ENCODE measurements at regions not wholly inside any gene's neighbourhood (a gene's known extent, or its start where the extent isn't known, plus 50 kb on each side); places are given as distances from the start of the nearest gene placed in this dataset.

DNA sequence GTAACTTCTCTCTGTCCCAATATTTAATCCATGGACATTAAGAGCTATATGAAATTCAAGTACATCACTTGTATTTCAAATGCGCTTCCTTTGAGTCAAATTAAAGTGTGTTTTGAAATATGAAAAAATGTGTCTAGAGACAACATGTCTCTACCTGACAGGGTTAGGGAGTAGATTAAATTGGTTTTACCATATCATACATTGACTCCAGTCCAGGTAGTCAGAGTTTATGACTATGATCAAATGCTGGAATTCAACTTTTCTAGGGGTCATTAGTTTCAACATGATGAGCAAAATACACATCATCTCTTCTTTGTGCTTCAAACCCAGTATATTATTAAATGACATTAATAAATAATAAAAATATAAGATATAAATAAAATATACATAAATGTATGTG, 259.2 kb downstream of the CDH10 start:
- no peak for DNase-seq

DNA sequence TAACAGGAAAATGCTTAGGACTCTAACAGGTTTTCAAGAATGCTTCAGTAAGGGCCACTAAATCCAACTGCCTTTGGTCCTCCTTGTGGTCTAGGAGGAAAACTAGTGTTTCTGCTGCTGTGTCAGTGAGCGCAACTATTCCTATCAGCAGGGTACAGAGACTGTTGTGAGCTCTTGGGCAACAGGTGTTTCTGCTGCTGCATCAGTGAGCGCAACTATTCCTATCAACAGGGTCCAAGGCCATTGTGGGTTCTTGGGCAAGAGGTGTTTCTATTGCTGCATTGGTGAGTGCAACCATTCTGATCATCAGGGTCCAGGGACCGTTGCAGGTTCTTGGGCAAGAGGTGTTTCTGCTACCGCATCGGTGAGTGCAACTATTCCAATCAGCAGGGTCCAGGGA, 256.3 kb downstream of the CDH10 start:
- DNase-seq: no peak

DNA sequence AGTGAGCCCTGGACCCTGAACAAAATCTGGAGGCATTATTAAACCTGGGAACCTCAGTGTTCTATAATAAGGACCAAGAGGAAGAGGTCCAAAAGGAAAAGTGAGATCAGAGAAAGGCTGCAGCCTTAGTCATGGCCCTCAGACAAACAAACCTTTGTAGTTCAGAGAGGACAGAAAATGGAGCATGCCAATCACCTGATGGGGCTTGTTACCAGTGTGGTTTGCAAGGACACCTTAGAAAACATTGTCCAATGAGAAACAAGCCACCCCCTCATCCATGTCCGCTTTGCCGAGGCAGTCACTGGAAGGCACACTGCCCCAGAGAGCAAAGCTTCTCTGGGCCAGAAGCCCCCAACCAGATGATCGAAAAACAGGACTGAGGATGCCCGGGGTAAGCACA, 254.8 kb downstream of the CDH10 start:
- DNase-seq: no peak

DNA sequence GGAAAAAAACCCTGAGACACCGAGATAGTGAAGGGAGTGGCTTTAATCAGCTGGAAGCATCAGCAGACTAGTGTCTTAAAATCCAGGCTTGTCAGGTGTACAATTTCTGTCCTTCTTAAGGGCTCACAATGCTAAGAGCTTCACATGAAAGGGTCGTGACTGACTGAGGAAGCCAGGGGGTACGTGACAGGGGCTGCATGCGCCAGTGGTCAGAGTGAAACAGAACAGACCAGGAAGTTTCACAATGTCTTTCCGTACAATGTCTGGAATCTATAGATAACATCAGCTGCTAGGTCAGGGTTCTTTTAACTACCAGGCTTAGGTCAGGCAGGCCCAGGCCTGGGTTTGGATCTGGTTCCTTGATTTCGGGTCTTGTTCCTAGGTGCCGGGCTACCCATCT, 253.0 kb downstream of the CDH10 start:
- DNase-seq: no peak

DNA sequence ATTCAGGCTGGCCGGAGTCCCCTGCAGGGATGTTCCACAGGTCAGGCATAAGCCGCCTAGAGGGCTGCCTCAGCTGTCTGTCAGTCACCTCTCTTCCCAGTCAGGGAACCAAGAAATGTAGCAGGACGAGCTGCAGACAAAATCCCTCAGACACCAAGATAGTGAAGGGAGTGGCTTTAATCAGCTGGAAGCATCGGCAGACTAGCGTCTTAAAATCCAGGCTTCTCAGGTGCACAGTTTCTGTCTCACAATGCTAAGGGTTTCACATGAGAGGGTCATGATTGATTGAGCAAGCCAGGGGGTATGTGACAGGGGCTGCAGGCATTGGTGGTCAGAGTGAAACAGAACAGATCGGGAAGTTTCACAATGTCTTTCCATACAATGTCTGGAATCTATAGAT, 247.2 kb downstream of the CDH10 start:
- no peak for DNase-seq

DNA sequence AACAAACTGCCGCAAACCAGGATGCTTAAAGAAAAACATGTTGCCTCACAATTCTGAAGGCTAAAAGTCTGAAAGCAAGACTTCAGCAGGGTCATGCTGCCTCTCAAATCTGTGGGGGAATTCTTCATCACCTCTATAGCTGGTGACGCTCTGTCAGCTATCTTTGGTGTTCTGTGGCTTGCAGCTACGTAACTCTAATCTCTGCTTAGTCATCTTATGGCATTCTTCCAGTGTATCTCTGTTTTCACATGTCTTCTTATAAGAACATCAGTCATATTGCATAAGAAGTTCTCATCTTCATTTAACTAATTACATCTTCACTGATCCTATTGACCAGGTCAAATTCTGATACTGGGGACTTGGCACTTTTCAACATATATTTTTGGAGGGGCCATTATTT, 243.0 kb downstream of the CDH10 start:
- DNase-seq: no peak

DNA sequence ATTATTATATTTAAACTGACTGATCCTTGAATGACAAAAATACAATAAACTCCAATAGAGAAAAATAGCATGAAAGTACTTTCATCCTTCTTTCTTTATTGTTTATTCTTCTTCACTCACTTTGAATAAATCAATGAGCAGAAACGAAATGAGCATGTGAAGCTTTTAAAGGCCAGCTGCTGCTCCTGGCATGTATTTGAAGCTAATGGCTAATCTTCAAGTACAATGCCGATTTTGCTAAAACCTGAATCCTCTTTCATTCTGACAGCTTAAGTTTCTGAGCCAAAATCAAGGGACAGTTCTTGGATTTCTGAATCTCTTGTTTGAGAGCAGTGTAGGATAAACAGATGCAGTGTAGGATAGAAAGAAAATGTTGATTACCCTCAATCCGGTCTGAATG, 237.3 kb downstream of the CDH10 start:
- DNase-seq: no peak

DNA sequence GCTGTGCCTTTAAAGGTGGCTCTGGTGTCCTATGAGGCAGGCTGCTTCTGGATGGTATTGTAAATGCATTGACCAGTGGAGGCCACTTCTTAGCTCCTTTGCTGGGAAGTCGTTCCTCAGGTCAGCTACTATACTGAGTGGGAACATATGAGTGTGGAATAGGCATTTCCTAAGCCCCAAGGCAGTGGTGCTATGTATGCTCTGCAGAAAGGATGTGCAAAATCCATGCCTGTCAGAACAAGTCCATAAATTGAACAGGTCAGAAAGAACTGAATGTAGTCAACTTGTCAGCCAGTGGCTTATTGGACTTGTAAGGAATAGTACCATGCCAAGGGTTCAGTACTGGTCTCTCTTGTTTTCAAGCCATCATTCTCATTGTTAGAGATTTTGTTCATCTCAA, 216.4 kb downstream of the CDH10 start:
- DNase-seq: no peak

DNA sequence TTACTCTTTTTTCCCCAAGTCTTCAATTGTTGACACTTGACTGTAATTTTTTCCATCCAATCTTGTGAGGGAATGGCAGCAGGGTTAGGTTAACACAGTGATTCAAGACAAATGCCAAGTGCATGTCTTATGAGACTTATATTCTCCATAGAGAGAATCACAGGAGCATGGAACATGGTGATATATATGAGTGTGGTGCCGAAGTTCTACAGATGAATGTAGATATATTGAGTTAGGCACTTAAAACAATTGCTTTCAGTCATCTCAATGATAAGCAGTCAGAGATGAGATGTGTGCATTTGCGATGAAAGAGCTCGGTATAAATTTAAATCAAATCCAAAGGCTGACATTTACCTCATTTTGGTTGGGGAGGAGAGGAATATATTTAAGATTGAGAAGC, 211.2 kb downstream of the CDH10 start:
- DNase-seq: no peak
